ENCODE measurements at regions not wholly inside any gene's neighbourhood (a gene's known extent, or its start where the extent isn't known, plus 50 kb on each side); places are given as distances from the start of the nearest gene placed in this dataset.
"Not testable (repeated sequence)": the region's sequence is repeated elsewhere in the genome, so short reads cannot be mapped to it uniquely, and the experiment has no call there.

- DNase-seq (ENCODE audit: insufficient read length) (no peak), FAIRE-seq (no peak)
- TF ChIP-seq POLR2AphosphoS5 (IDR thresholded peaks at IDR 0.05; ENCODE audit: low read depth, low read length) = no peak
- TF ChIP-seq TAF1 (IDR thresholded peaks at IDR 0.05; ENCODE audit: borderline replicate concordance, low read depth, low read length) = no peak
- TF ChIP-seq POLR2A (IDR thresholded peaks at IDR 0.05; ENCODE audit: low read depth, low read length) = no peak
Observed at GRCh38 chr3:89851974-89852621, 744.7 kb downstream of the EPHA3 start.

GRCh38 chr3:89859757-89860156 lies 752.3 kb downstream of the EPHA3 start:
- FAIRE-seq (no peak), DNase-seq (ENCODE audit: insufficient read length) (no peak)
- TF ChIP-seq POLR2AphosphoS5 (IDR thresholded peaks at IDR 0.05; ENCODE audit: low read depth, low read length) (no peak), TAF1 (IDR thresholded peaks at IDR 0.05; ENCODE audit: borderline replicate concordance, low read depth, low read length) (no peak), POLR2A (IDR thresholded peaks at IDR 0.05; ENCODE audit: low read depth, low read length) (no peak)

DNA sequence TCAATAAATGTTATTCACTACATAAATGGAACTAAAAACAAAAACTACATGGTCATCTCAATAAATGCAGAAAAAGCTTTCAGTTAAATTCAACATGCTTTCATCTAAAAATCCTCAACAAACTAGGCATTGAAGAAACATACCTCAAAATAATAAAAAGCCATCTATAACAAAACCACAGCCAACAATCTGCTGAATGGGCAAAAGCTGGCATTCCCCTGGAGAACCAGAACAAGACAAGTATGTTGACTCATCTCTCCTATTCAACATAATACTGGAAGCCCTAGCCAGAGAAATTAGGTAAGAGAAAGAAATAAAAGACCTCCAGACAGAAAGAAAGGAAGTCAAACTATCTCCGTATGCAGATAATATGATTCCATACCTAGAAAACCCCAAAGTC lies 759.9 kb downstream of the EPHA3 start:
- TF ChIP-seq TAF1 (IDR thresholded peaks at IDR 0.05; ENCODE audit: borderline replicate concordance, low read depth, low read length) (no peak), POLR2A (IDR thresholded peaks at IDR 0.05; ENCODE audit: low read depth, low read length) (no peak), POLR2AphosphoS5 (IDR thresholded peaks at IDR 0.05; ENCODE audit: low read depth, low read length) (no peak)
- no peak for FAIRE-seq

GRCh38 chr3:89876116-89876515 lies 768.7 kb downstream of the EPHA3 start:
- no peak for FAIRE-seq
- DNase-seq (ENCODE audit: insufficient read length) = no peak
- no peak for TF ChIP-seq TAF1 (IDR thresholded peaks at IDR 0.05; ENCODE audit: borderline replicate concordance, low read depth, low read length)
- no peak for TF ChIP-seq POLR2A (IDR thresholded peaks at IDR 0.05; ENCODE audit: low read depth, low read length)
- no peak for TF ChIP-seq POLR2AphosphoS5 (IDR thresholded peaks at IDR 0.05; ENCODE audit: low read depth, low read length)

More for the DNA sequence above, 759.9 kb downstream of the EPHA3 start:
- no peak for DNase-seq (ENCODE audit: insufficient read length)

DNA sequence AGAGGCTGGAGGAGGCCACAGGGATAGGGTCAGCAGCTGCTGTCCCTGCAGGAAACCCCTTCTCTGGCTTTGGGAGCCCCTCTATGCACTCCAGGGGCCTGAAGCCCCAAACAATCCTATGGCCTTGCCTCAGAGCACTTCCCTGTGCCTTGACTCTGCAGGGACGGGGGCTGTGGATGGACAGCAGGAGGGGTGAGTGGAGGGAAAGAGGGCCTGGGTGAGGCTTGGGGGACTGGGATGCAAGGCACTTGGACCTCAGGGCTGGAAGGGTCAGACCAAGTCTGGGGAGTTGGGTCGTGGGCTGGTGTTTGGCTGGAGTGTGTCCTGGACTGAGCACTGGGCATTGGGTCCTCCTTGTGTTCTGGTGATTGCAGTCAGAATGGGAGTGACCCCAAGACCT lies 769.8 kb downstream of the EPHA3 start:
- FAIRE-seq (no peak), DNase-seq (ENCODE audit: insufficient read length) (no peak)
- TF ChIP-seq POLR2AphosphoS5 (IDR thresholded peaks at IDR 0.05; ENCODE audit: low read depth, low read length) (no peak), TAF1 (IDR thresholded peaks at IDR 0.05; ENCODE audit: borderline replicate concordance, low read depth, low read length) (no peak), POLR2A (IDR thresholded peaks at IDR 0.05; ENCODE audit: low read depth, low read length) (no peak)

DNA sequence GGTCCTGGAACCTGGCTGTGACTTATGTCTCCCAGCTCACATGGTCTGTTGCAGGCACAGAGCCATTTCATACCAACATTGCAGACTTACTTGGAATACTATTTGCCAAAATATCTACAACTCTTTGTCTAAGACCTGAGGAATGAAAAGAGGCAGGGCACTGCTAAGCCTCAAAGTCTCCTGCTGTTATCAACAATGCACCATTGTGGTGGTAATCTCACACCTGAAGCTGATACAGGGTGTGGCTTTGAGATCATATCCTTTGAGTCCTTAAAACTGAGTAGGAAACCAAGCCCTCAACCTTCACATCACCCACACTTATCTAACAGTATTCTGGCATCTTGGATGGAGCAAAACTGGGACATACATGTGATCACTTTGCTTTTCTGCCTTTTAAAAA lies 782.0 kb downstream of the EPHA3 start:
- no peak for TF ChIP-seq POLR2AphosphoS5 (IDR thresholded peaks at IDR 0.05; ENCODE audit: low read depth, low read length)
- no peak for TF ChIP-seq POLR2A (IDR thresholded peaks at IDR 0.05; ENCODE audit: low read depth, low read length)
- FAIRE-seq (no peak), DNase-seq (ENCODE audit: insufficient read length) (no peak)

- DNase-seq (ENCODE audit: insufficient read length) = no peak
- FAIRE-seq = no peak
- TF ChIP-seq TAF1 (IDR thresholded peaks at IDR 0.05; ENCODE audit: borderline replicate concordance, low read depth, low read length) = no peak
- no peak for TF ChIP-seq POLR2AphosphoS5 (IDR thresholded peaks at IDR 0.05; ENCODE audit: low read depth, low read length)
- no peak for TF ChIP-seq POLR2A (IDR thresholded peaks at IDR 0.05; ENCODE audit: low read depth, low read length)
Observed at GRCh38 chr3:89908711-89909213, 801.3 kb downstream of the EPHA3 start.

- TF ChIP-seq TAF1 (IDR thresholded peaks at IDR 0.05; ENCODE audit: borderline replicate concordance, low read depth, low read length) (no peak), POLR2A (IDR thresholded peaks at IDR 0.05; ENCODE audit: low read depth, low read length) (no peak), POLR2AphosphoS5 (IDR thresholded peaks at IDR 0.05; ENCODE audit: low read depth, low read length) (no peak)
- DNase-seq (ENCODE audit: insufficient read length) = no peak
- no peak for FAIRE-seq
Observed at GRCh38 chr3:89912031-89912430, 804.6 kb downstream of the EPHA3 start.

DNA sequence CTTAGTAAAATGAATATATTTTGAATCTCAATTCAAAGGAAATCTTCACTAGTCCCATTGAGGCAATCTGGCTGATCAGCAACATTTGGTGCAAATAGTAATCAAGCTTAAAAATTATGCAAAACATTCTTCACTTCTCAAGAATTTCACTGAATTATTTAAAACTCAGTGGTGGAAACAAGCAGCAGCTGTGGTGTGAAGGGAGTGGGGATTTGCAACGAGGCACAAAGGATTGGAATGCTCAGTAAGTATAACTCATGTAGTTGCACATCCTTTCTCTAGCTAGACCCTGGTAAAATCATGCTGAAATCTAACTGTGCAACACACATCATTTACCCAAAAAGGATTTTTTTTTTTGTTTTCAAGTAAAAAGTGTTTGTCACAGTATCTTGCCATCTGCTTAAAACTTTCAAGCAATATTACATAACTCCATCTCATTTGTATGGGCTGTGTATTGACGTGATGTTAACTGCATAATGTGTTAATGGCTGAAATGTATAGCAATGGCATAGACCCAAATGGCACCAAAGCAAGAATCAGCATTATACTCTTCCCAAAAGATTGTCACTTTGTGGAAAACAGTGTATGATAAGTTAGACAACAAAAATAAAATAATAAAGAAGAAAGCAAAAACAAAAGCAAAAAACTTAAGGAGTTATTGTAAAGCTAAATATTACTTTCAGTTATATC lies 816.6 kb downstream of the EPHA3 start:
- no peak for TF ChIP-seq POLR2AphosphoS5 (IDR thresholded peaks at IDR 0.05; ENCODE audit: low read depth, low read length)
- no peak for TF ChIP-seq POLR2A (IDR thresholded peaks at IDR 0.05; ENCODE audit: low read depth, low read length)
- TF ChIP-seq TAF1 (IDR thresholded peaks at IDR 0.05; ENCODE audit: borderline replicate concordance, low read depth, low read length) = no peak
- DNase-seq (ENCODE audit: insufficient read length) (no peak), FAIRE-seq (no peak)

GRCh38 chr3:89925976-89926375 lies 818.6 kb downstream of the EPHA3 start:
- no peak for TF ChIP-seq TAF1 (IDR thresholded peaks at IDR 0.05; ENCODE audit: borderline replicate concordance, low read depth, low read length)
- TF ChIP-seq POLR2AphosphoS5 (IDR thresholded peaks at IDR 0.05; ENCODE audit: low read depth, low read length) = no peak
- TF ChIP-seq POLR2A (IDR thresholded peaks at IDR 0.05; ENCODE audit: low read depth, low read length) = no peak
- DNase-seq (ENCODE audit: insufficient read length) (no peak), FAIRE-seq (no peak)

GRCh38 chr3:89932882-89933281 lies 825.5 kb downstream of the EPHA3 start:
- DNase-seq (ENCODE audit: insufficient read length) (no peak), FAIRE-seq (no peak)
- no peak for TF ChIP-seq TAF1 (IDR thresholded peaks at IDR 0.05; ENCODE audit: borderline replicate concordance, low read depth, low read length)
- TF ChIP-seq POLR2A (IDR thresholded peaks at IDR 0.05; ENCODE audit: low read depth, low read length) = no peak
- TF ChIP-seq POLR2AphosphoS5 (IDR thresholded peaks at IDR 0.05; ENCODE audit: low read depth, low read length) = no peak

- not testable (repeated sequence) for DNase-seq (ENCODE audit: insufficient read length); FAIRE-seq
Observed at GRCh38 chr3:89944461-89944860, 837.0 kb downstream of the EPHA3 start.

Measured in GM12892 (cell line).